ENCODE measurements at regions not wholly inside any gene's neighbourhood (a gene's known extent, or its start where the extent isn't known, plus 50 kb on each side); places are given as distances from the start of the nearest gene placed in this dataset.
"Not testable (repeated sequence)": the region's sequence is repeated elsewhere in the genome, so short reads cannot be mapped to it uniquely, and the experiment has no call there.

GRCh38 chr2:163919717-163920116, 183.9 kb upstream of the FIGN start:
- no peak for DNase-seq

GRCh38 chr2:163914486-163914885, 178.7 kb upstream of the FIGN start:
- not testable (repeated sequence) for DNase-seq

GRCh38 chr2:163913532-163913944, 177.7 kb upstream of the FIGN start:
- DNase-seq, result not testable (repeated sequence)

- no peak for DNase-seq
Observed at GRCh38 chr2:163909411-163910080, 173.7 kb upstream of the FIGN start.

GRCh38 chr2:163906410-163906809, 170.6 kb upstream of the FIGN start:
- no peak for DNase-seq

GRCh38 chr2:163897799-163898198, 162.0 kb upstream of the FIGN start:
- no peak for DNase-seq

- not testable (repeated sequence) for DNase-seq
Observed at GRCh38 chr2:163893444-163893843, 157.6 kb upstream of the FIGN start.

- DNase-seq, result no peak
Observed at GRCh38 chr2:163888591-163888990, 152.8 kb upstream of the FIGN start.

- DNase-seq, result no peak
Observed at GRCh38 chr2:163887182-163887581, 151.4 kb upstream of the FIGN start.

GRCh38 chr2:163884416-163884815, 148.6 kb upstream of the FIGN start:
- no peak for DNase-seq

- DNase-seq, result no peak
Observed at GRCh38 chr2:163878718-163879117, 142.9 kb upstream of the FIGN start.

GRCh38 chr2:163877316-163877715, 141.5 kb upstream of the FIGN start:
- no peak for DNase-seq

- no peak for DNase-seq
Observed at GRCh38 chr2:163863073-163863472, 127.3 kb upstream of the FIGN start.

GRCh38 chr2:163859951-163860350, 124.1 kb upstream of the FIGN start:
- DNase-seq, result no peak

- DNase-seq, result no peak
Observed at GRCh38 chr2:163856941-163857340, 121.1 kb upstream of the FIGN start.

GRCh38 chr2:163852616-163853015, 116.8 kb upstream of the FIGN start:
- no peak for DNase-seq

GRCh38 chr2:163849756-163850435, 114.1 kb upstream of the FIGN start:
- no peak for DNase-seq

GRCh38 chr2:163838890-163839289, 103.1 kb upstream of the FIGN start:
- no peak for DNase-seq

- DNase-seq, result no peak
Observed at GRCh38 chr2:163836167-163836566, 100.4 kb upstream of the FIGN start.

- no peak for DNase-seq
Observed at GRCh38 chr2:163834841-163835240, 99.0 kb upstream of the FIGN start.

GRCh38 chr2:163834221-163834620, 98.4 kb upstream of the FIGN start:
- no peak for DNase-seq

- DNase-seq, result no peak
Observed at GRCh38 chr2:163828771-163829170, 93.0 kb upstream of the FIGN start.

- DNase-seq, result no peak
Observed at GRCh38 chr2:163822033-163822432, 86.2 kb upstream of the FIGN start.

GRCh38 chr2:163812926-163813520, 77.2 kb upstream of the FIGN start:
- no peak for DNase-seq
